Stomach (tissue), 4 donors: ENCODE measurements at regions not wholly inside any gene's neighbourhood (a gene's known extent, or its start where the extent isn't known, plus 50 kb on each side); places are given as distances from the start of the nearest gene placed in this dataset.

Source experiments
- EP300 ChIP-seq: sonication (generic); formaldehyde crosslinking; IDR thresholded peaks from one replicate; pipeline ENCODE4 v1.6.1; 2017; ENCODE audit warnings: antibody characterized with exemption
- TF ChIP-seq, protein P1 (sequence below), 7 experiments: fragments of 450-650 bp in 4 of 7; fragments of 200-600 bp in 3 of 7; sonication (generic) in 3 of 7; IDR thresholded peaks; one replicate each; pipeline ENCODE4 v1.5.1; 2016 to 2019; ENCODE audit warnings: antibody characterized with exemption in 7 of 7, control low read depth in 2 of 7, mild to moderate bottlenecking in 1 of 7

- TF ChIP-seq, protein P1, sequence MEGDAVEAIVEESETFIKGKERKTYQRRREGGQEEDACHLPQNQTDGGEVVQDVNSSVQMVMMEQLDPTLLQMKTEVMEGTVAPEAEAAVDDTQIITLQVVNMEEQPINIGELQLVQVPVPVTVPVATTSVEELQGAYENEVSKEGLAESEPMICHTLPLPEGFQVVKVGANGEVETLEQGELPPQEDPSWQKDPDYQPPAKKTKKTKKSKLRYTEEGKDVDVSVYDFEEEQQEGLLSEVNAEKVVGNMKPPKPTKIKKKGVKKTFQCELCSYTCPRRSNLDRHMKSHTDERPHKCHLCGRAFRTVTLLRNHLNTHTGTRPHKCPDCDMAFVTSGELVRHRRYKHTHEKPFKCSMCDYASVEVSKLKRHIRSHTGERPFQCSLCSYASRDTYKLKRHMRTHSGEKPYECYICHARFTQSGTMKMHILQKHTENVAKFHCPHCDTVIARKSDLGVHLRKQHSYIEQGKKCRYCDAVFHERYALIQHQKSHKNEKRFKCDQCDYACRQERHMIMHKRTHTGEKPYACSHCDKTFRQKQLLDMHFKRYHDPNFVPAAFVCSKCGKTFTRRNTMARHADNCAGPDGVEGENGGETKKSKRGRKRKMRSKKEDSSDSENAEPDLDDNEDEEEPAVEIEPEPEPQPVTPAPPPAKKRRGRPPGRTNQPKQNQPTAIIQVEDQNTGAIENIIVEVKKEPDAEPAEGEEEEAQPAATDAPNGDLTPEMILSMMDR (IDR thresholded peaks at IDR 0.05) = no peak
- TF ChIP-seq EP300 = no peak
These were observed 1079.5 kb upstream of the INTU start for GRCh38 chr4:126553248-126553647.
